Endodermal cell (in vitro differentiated cells): ENCODE measurements at regions not wholly inside any gene's neighbourhood (a gene's known extent, or its start where the extent isn't known, plus 50 kb on each side); places are given as distances from the start of the nearest gene placed in this dataset.
"Not testable (repeated sequence)": the region's sequence is repeated elsewhere in the genome, so short reads cannot be mapped to it uniquely, and the experiment has no call there.

Source experiments
- DNase-seq: peaks from one replicate; pipeline ENCODE4 v3.0.0-alpha.2; 2017
- H3K27ac ChIP-seq: 2 replicates; pipeline ENCODE4 v1.5.1; 2013; ENCODE audit warnings: mild to moderate bottlenecking, low read depth, low read length, moderate library complexity
- H3K27me3 ChIP-seq: 2 replicates; pipeline ENCODE4 v1.6.1; 2013; ENCODE audit warnings: mild to moderate bottlenecking, low read length, moderate library complexity; ENCODE audit not compliant: insufficient read depth, control insufficient read depth, poor library complexity, severe bottlenecking
- H3K36me3 ChIP-seq: 2 replicates; pipeline ENCODE4 v1.7.0; 2013; ENCODE audit warnings: mild to moderate bottlenecking, low read length, moderate library complexity; ENCODE audit not compliant: control insufficient read depth, insufficient read depth
- H3K4me1 ChIP-seq: one replicate; pipeline ENCODE4 v1.7.0; 2013; ENCODE audit warnings: low read length; ENCODE audit not compliant: control insufficient read depth, insufficient read depth
- H3K4me3 ChIP-seq: 2 replicates; pipeline ENCODE4 v1.5.1; 2013; ENCODE audit warnings: mild to moderate bottlenecking, low read length, moderate library complexity
- H3K9ac ChIP-seq: 2 replicates; pipeline ENCODE4 v1.6.1; 2013; ENCODE audit warnings: mild to moderate bottlenecking, low read length, moderate library complexity; ENCODE audit not compliant: poor library complexity, severe bottlenecking; ENCODE audit errors: extremely low read depth
- H3K9me3 ChIP-seq: 2 replicates; pipeline ENCODE4 v1.6.1; 2013; ENCODE audit warnings: mild to moderate bottlenecking, low read length, moderate library complexity; ENCODE audit not compliant: control insufficient read depth
- H3K27ac Mint-ChIP-seq: 2 replicates; pipeline ENCODE4 v1.8.0; 2020; ENCODE audit warnings: mixed read lengths
- H3K27me3 Mint-ChIP-seq: 2 replicates; pipeline ENCODE4 v1.8.0; 2021; ENCODE audit warnings: mild to moderate bottlenecking, mixed read lengths; ENCODE audit not compliant: insufficient read depth
- H3K36me3 Mint-ChIP-seq: 2 replicates; pipeline ENCODE4 v1.8.0; 2020; ENCODE audit warnings: low read depth, mixed read lengths
- H3K4me1 Mint-ChIP-seq: 2 replicates; pipeline ENCODE4 v1.8.0; 2020; ENCODE audit warnings: mixed read lengths
- H3K4me3 Mint-ChIP-seq: 2 replicates; pipeline ENCODE4 v1.8.0; 2020; ENCODE audit warnings: mild to moderate bottlenecking, moderate library complexity, mixed read lengths
- H3K9me3 Mint-ChIP-seq: 2 replicates; pipeline ENCODE4 v1.8.0; 2020; ENCODE audit warnings: mild to moderate bottlenecking, mixed read lengths
- WGBS, 2 experiments: methylation state at CpG; one replicate each; pipeline versions ENCODE4 v1.1.5 to v1.1.7; 2013; ENCODE audit warnings: missing lambda C conversion rate in 2 of 2, mixed read lengths in 1 of 2; ENCODE audit not compliant: insufficient coverage in 1 of 2, insufficient read length in 1 of 2; 5-methylcytosine and 5-hydroxymethylcytosine counted together

DNA sequence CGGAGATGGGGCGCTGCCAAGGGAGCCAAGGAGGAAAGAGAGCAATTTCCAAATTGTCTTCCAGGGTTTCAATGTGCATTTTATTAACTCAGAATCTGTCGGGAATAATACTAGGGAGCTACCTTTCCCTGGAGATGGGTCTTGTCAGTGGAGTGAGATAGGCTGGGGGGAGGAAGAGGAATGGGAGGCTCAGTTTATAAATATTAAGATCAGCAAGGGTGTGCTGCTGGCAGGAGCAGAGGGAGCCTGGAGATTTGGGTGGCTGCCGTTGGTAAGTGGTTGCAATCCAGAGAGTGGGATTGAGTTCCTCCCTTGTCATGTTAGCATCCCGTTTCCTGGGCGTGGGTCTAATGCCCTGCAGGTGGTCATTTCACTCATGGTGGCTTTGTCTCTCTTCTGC, 89.9 kb upstream of the ZNG1F start:
- H3K4me3 ChIP-seq, H3K27ac ChIP-seq, H3K36me3 ChIP-seq, H3K36me3 Mint-ChIP-seq, H3K4me3 Mint-ChIP-seq, H3K9me3 Mint-ChIP-seq, H3K4me1 Mint-ChIP-seq, H3K9me3 ChIP-seq, H3K4me1 ChIP-seq, H3K27me3 ChIP-seq, H3K9ac ChIP-seq, H3K27ac Mint-ChIP-seq, DNase-seq: not testable (repeated sequence)
- 93% methylated on average over 5 of the region's 6 CpGs; no CpG with 5 or more reads in 1 of the 2 experiments for WGBS, 2 experiments
- H3K27me3 Mint-ChIP-seq = peaks cover 14% of the 10 kb centered on the region

- not testable (repeated sequence) for H3K9me3 ChIP-seq, H3K27ac Mint-ChIP-seq, H3K4me1 Mint-ChIP-seq, H3K9ac ChIP-seq, H3K4me1 ChIP-seq, H3K4me3 ChIP-seq, H3K36me3 ChIP-seq, H3K36me3 Mint-ChIP-seq, H3K9me3 Mint-ChIP-seq, H3K27ac ChIP-seq
- H3K27me3 ChIP-seq = peaks cover 36% of the 10 kb centered on the region
- Mint-ChIP-seq H3K27me3 (peaks cover 21% of the 10 kb centered on the region), H3K4me3 (peak overlapping the region; percentile 41)
- DNase-seq = peak; percentile 91
- 7% methylated on average over 47 of the region's 59 CpGs; no CpG with 5 or more reads in 1 of the 2 experiments for WGBS, 2 experiments
These were observed 84.6 kb upstream of the ZNG1F start for GRCh38 chr9:41273549-41274267.

DNA sequence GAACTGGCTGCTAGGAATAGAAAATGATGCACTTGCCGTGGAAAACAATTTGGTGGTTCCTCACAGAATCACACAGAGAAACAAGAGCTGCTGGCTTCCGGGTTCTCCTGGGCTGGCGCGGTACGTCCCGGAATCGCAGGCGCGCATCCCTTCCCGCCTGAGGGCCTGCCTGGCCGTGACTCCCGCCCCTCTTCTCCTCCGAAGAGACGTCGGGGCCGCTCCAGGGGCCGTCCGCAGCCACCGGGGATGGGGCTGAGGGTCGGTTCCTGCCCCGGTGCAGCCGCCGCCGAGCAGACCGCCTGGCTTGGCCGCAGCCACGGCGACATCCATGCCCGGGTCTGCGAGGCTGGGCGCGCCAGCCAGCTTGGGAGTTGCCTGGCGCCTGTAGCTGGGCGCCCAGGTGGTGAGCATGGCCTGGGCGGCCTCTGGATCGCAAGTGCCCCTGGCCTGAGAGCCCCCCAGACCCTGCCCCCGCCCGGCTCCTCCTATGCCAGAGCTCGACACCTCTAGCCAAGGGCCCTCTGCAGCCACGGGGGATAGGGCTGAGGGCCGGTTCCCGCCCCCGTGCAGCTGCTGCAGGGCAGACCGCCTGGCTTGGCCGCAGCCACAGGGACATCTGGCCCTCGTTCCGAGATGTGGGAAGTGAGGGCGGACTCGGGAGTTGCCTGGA, 83.9 kb upstream of the ZNG1F start:
- not testable (repeated sequence) for H3K27ac ChIP-seq, H3K4me1 ChIP-seq, H3K27ac Mint-ChIP-seq, H3K4me1 Mint-ChIP-seq, H3K36me3 Mint-ChIP-seq, H3K4me3 ChIP-seq, H3K9me3 ChIP-seq, H3K9me3 Mint-ChIP-seq, H3K9ac ChIP-seq, H3K36me3 ChIP-seq, H3K4me3 Mint-ChIP-seq
- peak; percentile 67 for DNase-seq
- peaks cover 36% of the 10 kb centered on the region for H3K27me3 ChIP-seq
- peaks cover 20% of the 10 kb centered on the region for H3K27me3 Mint-ChIP-seq
- WGBS, 2 experiments = 14 to 18% methylated on average over 11 to 30 of the region's 49 CpGs

DNA sequence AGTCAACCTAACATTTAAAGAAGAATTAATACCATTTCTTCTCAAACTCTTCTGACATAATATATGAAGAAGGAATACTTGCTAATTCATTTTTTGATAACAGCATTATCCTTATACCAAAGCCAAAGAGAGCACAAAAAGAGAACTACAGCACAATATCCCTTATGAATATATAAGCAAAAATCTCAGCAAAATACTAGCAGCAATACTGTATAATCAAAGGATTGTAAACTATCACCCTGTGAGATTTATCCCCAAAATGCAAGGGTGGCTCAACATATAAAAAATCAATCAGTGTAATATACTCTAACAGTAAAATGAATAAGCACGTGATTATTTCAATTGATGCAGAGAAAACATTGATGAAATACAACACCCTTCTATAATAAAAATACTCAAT, 81.9 kb upstream of the ZNG1F start:
- H3K27ac ChIP-seq, H3K4me3 ChIP-seq, H3K9me3 Mint-ChIP-seq, H3K4me1 ChIP-seq, H3K27ac Mint-ChIP-seq, H3K9ac ChIP-seq, H3K36me3 Mint-ChIP-seq, H3K4me3 Mint-ChIP-seq, H3K36me3 ChIP-seq, H3K9me3 ChIP-seq, DNase-seq, H3K4me1 Mint-ChIP-seq: not testable (repeated sequence)
- WGBS, 2 experiments = no CpG with 5 or more reads among the region's 1 CpG
- H3K27me3 ChIP-seq = peaks cover 34% of the 10 kb centered on the region
- peaks cover 20% of the 10 kb centered on the region for H3K27me3 Mint-ChIP-seq

DNA sequence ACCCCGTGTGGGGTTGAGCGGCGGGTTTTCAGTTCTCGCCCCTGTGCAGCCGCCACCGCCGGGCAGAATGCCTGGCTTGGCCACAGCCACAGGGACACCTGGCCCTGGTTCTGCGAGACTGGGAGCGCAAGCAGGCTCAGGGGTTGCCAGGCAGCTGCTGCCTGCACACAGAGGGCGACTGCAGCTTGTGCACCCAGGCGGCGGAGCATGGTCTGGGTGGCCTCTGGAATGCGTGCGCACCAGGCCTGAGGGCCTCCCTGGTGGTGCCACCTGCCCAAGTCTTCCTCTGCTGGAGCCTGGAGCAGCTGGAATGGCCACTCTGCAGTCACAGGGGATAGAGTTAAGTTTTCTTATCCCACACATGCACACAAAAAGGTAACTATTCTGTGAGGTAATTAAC, 80.4 kb upstream of the ZNG1F start:
- H3K27me3 Mint-ChIP-seq = peaks cover 13% of the 10 kb centered on the region
- H3K9ac ChIP-seq, H3K36me3 ChIP-seq, H3K27ac ChIP-seq, H3K4me3 ChIP-seq, H3K4me3 Mint-ChIP-seq, H3K4me1 Mint-ChIP-seq, H3K27ac Mint-ChIP-seq, H3K9me3 ChIP-seq, H3K4me1 ChIP-seq, H3K36me3 Mint-ChIP-seq, H3K9me3 Mint-ChIP-seq: not testable (repeated sequence)
- peaks cover 28% of the 10 kb centered on the region for H3K27me3 ChIP-seq
- peak; percentile 51 for DNase-seq
- 64% methylated on average over 9 of the region's 14 CpGs; no CpG with 5 or more reads in 1 of the 2 experiments for WGBS, 2 experiments

DNA sequence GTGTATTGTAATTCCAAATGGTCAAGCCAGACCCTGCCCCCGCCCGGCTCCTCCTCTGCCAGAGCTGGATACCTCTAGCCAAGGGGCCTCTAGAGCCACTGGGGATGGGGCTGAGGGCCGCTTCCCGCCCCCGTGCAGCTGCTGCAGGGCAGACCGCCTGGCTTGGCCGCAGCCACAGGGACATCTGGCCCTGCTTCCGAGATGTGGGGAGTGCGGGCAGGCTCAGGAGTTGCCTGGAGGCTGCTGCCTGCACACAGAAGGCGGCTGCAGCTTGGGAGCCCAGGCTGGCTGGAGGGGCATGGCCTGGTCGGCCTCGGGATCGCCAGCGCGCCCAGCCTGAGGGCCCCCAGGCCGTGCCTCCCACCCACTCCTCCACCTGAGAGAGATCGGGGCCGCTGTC, 79.9 kb upstream of the ZNG1F start:
- H3K36me3 Mint-ChIP-seq, H3K4me3 ChIP-seq, H3K27ac ChIP-seq, H3K4me1 Mint-ChIP-seq, H3K4me1 ChIP-seq, H3K9me3 ChIP-seq, H3K4me3 Mint-ChIP-seq, H3K27ac Mint-ChIP-seq, H3K36me3 ChIP-seq, H3K9ac ChIP-seq, H3K9me3 Mint-ChIP-seq: not testable (repeated sequence)
- H3K27me3 Mint-ChIP-seq = peaks cover 13% of the 10 kb centered on the region
- DNase-seq = peak; percentile 65
- peaks cover 28% of the 10 kb centered on the region for H3K27me3 ChIP-seq
- 52% methylated on average over 10 of the region's 18 CpGs; no CpG with 5 or more reads in 1 of the 2 experiments for WGBS, 2 experiments

DNA sequence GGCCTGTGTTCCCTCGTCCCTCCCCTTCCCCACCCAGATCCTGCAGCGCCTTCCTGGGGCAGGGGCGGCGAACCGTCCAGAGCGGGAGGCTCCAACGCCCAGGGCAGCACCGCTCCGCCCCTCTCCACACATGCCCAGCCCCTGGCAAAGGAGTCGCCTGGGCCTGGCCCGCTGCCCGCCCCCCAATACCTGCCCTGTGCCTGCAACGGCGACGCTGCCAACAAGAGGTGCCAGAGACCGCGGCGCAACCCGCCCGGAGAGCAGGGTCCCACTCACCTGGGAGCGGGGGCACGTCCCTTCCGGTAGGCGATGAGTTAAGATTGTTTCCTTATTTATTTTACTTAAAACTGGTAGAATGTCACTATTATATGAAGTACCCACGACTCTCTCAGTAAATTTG, 77.5 kb upstream of the ZNG1F start:
- not testable (repeated sequence) for H3K27ac Mint-ChIP-seq, H3K36me3 ChIP-seq, H3K36me3 Mint-ChIP-seq, H3K9me3 ChIP-seq, H3K4me3 ChIP-seq, H3K4me1 Mint-ChIP-seq, H3K27ac ChIP-seq, H3K9ac ChIP-seq, H3K4me1 ChIP-seq, H3K4me3 Mint-ChIP-seq, H3K9me3 Mint-ChIP-seq
- H3K27me3 Mint-ChIP-seq = peaks cover 12% of the 10 kb centered on the region
- H3K27me3 ChIP-seq = peaks cover 28% of the 10 kb centered on the region
- peak; percentile 27 for DNase-seq
- WGBS, 2 experiments = 26% methylated on average over 15 of the region's 25 CpGs; no CpG with 5 or more reads in 1 of the 2 experiments
